Heart left ventricle (tissue), 13 donors: ENCODE measurements at regions not wholly inside any gene's neighbourhood (a gene's known extent, or its start where the extent isn't known, plus 50 kb on each side); places are given as distances from the start of the nearest gene placed in this dataset.

ENCODE experiments used
- POLR2A ChIP-seq, 2 donors: fragments of 450-650 bp; IDR thresholded peaks; one replicate each; pipeline ENCODE4 v1.6.1; 2017; ENCODE audit warnings: antibody characterized with exemption in 2 of 2, mild to moderate bottlenecking in 2 of 2, moderate library complexity in 2 of 2
- TF ChIP-seq, protein P1 (sequence below), 12 donors: fragments of 200-600 bp; sonication (generic) in 4 of 12; IDR thresholded peaks; one replicate each; pipeline versions ENCODE4 v1.5.0 to v1.8.0; 2018 to 2022; ENCODE audit warnings: antibody characterized with exemption in 12 of 12, mild to moderate bottlenecking in 5 of 12
- donor health status: ischemic (EF 13 %, LVEDD 7.1; RV severe dilation, severe dysfunction).
- donor health status: DM: no; HTN: yes; CAD: no.
- donor health status: DM: no; HTN: no; CAD: no.
- donor health status: ischemic (EF 25% LVEDD 6.9; RV normal size, moderate dysfunction).
- donor health status: ischemic (EF 25% LVEDD 5.7; RV mildly dilated, moderate dysfunction).
- donor health status: ischemic (EF 35%, LVEDD 5.7; RV mildly dilated, moderate dysfunction).
- donor health status: nonischemic (EF 11% LVEDD 7.7; RV severe dilation, severe dysfunction).
- donor health status: DM: yes; HTN: yes; CAD: no.
- donor health status: PGD.
- donor health status: ischemic (EF 29% LVEDD 5.4; RV normal size, mild dysfunction).
- donor health status: nonischemic (EF 23%, LVEDD 6.1; RV moderate dilation, normal function).

DNA sequence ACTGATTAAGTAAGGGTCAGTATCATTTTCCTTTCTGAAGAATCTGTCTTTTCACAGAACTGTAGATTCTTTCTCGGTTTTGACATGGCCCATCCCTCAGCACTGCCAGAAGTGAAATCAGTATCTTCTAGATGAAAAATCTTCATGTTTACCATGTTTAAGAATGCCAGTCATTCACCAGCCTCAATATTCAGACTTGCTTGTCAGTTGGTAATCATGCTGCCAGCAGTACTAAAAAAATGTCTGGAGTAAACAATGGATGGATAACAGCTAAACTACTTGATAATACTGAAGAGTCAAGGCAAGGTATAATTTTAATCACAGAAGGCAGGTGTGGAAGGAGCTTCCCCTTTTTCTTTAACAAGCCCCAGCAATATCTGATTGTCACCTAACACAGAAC, 306.8 kb upstream of the DMAC1 start:
- TF ChIP-seq, protein P1, sequence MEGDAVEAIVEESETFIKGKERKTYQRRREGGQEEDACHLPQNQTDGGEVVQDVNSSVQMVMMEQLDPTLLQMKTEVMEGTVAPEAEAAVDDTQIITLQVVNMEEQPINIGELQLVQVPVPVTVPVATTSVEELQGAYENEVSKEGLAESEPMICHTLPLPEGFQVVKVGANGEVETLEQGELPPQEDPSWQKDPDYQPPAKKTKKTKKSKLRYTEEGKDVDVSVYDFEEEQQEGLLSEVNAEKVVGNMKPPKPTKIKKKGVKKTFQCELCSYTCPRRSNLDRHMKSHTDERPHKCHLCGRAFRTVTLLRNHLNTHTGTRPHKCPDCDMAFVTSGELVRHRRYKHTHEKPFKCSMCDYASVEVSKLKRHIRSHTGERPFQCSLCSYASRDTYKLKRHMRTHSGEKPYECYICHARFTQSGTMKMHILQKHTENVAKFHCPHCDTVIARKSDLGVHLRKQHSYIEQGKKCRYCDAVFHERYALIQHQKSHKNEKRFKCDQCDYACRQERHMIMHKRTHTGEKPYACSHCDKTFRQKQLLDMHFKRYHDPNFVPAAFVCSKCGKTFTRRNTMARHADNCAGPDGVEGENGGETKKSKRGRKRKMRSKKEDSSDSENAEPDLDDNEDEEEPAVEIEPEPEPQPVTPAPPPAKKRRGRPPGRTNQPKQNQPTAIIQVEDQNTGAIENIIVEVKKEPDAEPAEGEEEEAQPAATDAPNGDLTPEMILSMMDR (IDR thresholded peaks at IDR 0.05), result no peak
- no peak for TF ChIP-seq POLR2A (IDR thresholded peaks at IDR 0.05)
